ENCODE measurements at regions not wholly inside any gene's neighbourhood (a gene's known extent, or its start where the extent isn't known, plus 50 kb on each side); places are given as distances from the start of the nearest gene placed in this dataset.

- no peak for TF ChIP-seq CTCF (IDR thresholded peaks at IDR 0.05)
- Histone ChIP-seq H3K4me3 (no peak overlapping the region), H3K27me3 (peaks cover 0 to 10% (median 0%) of the 10 kb centered on the region in 4 donors), H3K9me3 (no peaks in the 10 kb centered on the region), H3K27ac (no peak overlapping the region), H3K36me3 (no peaks in the 10 kb centered on the region), H3K4me1 (no peaks in the 10 kb centered on the region)
- intact Hi-C loops (cut with DNase I), result no loop called here
- WGBS, 2 donors, result 49 to 54% methylated on average over 5 of the region's 5 CpGs
- DNase-seq (no peak), FAIRE-seq (no peak), ATAC-seq (no peak)
These were observed 439.4 kb upstream of the KLHL4 start for GRCh38 chrX:87078231-87078630.

DNA sequence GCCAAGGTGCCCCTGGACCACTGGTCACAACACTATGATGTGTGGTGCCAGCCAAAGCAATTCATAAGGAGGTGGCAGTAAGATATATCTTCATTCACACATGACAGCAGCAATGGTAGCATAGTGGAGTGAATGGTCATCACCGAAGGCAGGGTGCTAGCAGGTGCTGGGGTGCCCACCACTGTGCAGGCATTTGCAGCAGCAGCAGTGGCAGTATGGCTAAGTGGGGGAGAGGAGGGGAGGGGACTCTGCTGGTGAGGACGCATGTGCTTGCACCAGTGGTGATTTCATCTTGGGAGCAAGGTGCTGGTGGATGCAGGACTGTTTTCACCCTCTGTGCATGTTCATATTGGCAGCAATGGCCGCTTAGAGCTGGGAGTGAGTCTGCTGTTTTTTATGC lies 419.1 kb upstream of the KLHL4 start:
- H3K4me1 ChIP-seq, result no peaks in the 10 kb centered on the region
- TF ChIP-seq CTCF (IDR thresholded peaks at IDR 0.05), result no peak

GRCh38 chrX:87105131-87105530 lies 412.5 kb upstream of the KLHL4 start:
- intact Hi-C loops (cut with DNase I), result no loop called here
- TF ChIP-seq CTCF (IDR thresholded peaks at IDR 0.05), result no peak
- no peak for FAIRE-seq

More for the DNA sequence above, 419.1 kb upstream of the KLHL4 start:
- no peak for FAIRE-seq
- Histone ChIP-seq H3K36me3 (no peaks in the 10 kb centered on the region), H3K27me3 (peaks cover 0 to 3% (median 0%) of the 10 kb centered on the region in 4 donors), H3K27ac (no peak overlapping the region), H3K4me3 (no peak overlapping the region), H3K9me3 (no peaks in the 10 kb centered on the region)
- intact Hi-C loops (cut with DNase I), result no loop called here
- DNase-seq, result no peak
- WGBS, 2 donors, result 46 to 57% methylated on average over 3 of the region's 3 CpGs
- ATAC-seq, result no peak

DNA sequence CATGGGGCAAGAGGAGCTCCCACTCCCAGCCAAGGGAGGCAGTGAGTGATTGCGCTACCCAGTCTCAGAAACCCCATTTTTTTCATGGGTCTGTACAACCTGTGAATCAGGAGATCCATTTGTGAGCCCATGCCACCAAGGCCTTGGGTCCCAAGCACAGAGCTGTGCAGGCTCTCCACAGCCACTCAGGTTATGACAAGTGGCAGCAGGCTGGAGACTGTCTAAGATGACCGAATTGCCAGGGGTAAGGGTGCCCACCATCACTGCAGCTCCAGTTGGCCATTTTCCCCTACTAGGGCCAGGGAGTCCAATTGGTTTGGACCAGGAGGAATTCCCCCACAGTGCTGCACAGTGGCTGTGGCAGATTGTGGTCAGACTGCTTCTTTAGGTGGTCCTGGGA lies 407.5 kb upstream of the KLHL4 start:
- H3K36me3 ChIP-seq, result no peaks in the 10 kb centered on the region
- FAIRE-seq, result no peak
- TF ChIP-seq CTCF (IDR thresholded peaks at IDR 0.05), result no peak
- H3K4me3 ChIP-seq, result no peak overlapping the region
- peaks cover 0 to 14% (median 1%) of the 10 kb centered on the region in 4 donors for H3K27me3 ChIP-seq
- no peak overlapping the region for H3K27ac ChIP-seq
- ATAC-seq, result no peak
- intact Hi-C loops (cut with DNase I), result no loop called here
- peak in 1 of 6 donors; percentile 15 for DNase-seq
- no peaks in the 10 kb centered on the region for H3K4me1 ChIP-seq
- 60 to 70% methylated on average over 2 of the region's 2 CpGs for WGBS, 2 donors
- H3K9me3 ChIP-seq, result no peaks in the 10 kb centered on the region

More at GRCh38 chrX:87105131-87105530, 412.5 kb upstream of the KLHL4 start:
- Histone ChIP-seq H3K4me3 (no peak overlapping the region), H3K36me3 (no peaks in the 10 kb centered on the region), H3K27ac (no peak overlapping the region), H3K4me1 (no peaks in the 10 kb centered on the region), H3K9me3 (no peaks in the 10 kb centered on the region), H3K27me3 (peaks cover 0 to 14% (median 1%) of the 10 kb centered on the region in 4 donors)
- 34 to 56% methylated on average over 1 of the region's 1 CpG for WGBS, 2 donors
- ATAC-seq, result no peak
- no peak for DNase-seq

- Histone ChIP-seq H3K4me3 (no peak overlapping the region), H3K9me3 (no peaks in the 10 kb centered on the region), H3K36me3 (no peaks in the 10 kb centered on the region), H3K27me3 (peaks cover 0 to 8% (median 0%) of the 10 kb centered on the region in 4 donors), H3K4me1 (no peaks in the 10 kb centered on the region), H3K27ac (no peak overlapping the region)
- 60 to 72% methylated on average over 18 of the region's 18 CpGs for WGBS, 2 donors
- FAIRE-seq (no peak), DNase-seq (no peak), ATAC-seq (no peak)
- intact Hi-C loops (cut with DNase I), result no loop called here
- no peak for TF ChIP-seq CTCF (IDR thresholded peaks at IDR 0.05)
These were observed 376.7 kb upstream of the KLHL4 start for GRCh38 chrX:87140800-87141483.
